ENCODE measurements at regions not wholly inside any gene's neighbourhood (a gene's known extent, or its start where the extent isn't known, plus 50 kb on each side); places are given as distances from the start of the nearest gene placed in this dataset.

GRCh38 chr3:31285833-31286486 is 246.8 kb upstream of the STT3B start:
- no peaks in the 10 kb centered on the region for H3K27me3 ChIP-seq (ENCODE audit: low read depth)
- H3K27ac ChIP-seq = no peak overlapping the region
- DNase-seq (no peak), ATAC-seq (no peak)
- intact Hi-C loops (cut with DNase I) = no loop called here
- TF ChIP-seq, protein P1, sequence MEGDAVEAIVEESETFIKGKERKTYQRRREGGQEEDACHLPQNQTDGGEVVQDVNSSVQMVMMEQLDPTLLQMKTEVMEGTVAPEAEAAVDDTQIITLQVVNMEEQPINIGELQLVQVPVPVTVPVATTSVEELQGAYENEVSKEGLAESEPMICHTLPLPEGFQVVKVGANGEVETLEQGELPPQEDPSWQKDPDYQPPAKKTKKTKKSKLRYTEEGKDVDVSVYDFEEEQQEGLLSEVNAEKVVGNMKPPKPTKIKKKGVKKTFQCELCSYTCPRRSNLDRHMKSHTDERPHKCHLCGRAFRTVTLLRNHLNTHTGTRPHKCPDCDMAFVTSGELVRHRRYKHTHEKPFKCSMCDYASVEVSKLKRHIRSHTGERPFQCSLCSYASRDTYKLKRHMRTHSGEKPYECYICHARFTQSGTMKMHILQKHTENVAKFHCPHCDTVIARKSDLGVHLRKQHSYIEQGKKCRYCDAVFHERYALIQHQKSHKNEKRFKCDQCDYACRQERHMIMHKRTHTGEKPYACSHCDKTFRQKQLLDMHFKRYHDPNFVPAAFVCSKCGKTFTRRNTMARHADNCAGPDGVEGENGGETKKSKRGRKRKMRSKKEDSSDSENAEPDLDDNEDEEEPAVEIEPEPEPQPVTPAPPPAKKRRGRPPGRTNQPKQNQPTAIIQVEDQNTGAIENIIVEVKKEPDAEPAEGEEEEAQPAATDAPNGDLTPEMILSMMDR (IDR thresholded peaks at IDR 0.05) = no peak
- no peak overlapping the region for H3K4me3 ChIP-seq
- peaks cover 18% of the 10 kb centered on the region for H3K4me1 ChIP-seq
- no peaks in the 10 kb centered on the region for H3K9me3 ChIP-seq
- H3K36me3 ChIP-seq = no peaks in the 10 kb centered on the region

GRCh38 chr3:31288224-31288623 is 244.5 kb upstream of the STT3B start:
- TF ChIP-seq, protein P1 (IDR thresholded peaks at IDR 0.05) = no peak
- intact Hi-C loops (cut with DNase I) = no loop called here
- Histone ChIP-seq H3K36me3 (no peaks in the 10 kb centered on the region), H3K9me3 (no peaks in the 10 kb centered on the region), H3K4me3 (no peak overlapping the region), H3K27me3 (ENCODE audit: low read depth) (no peaks in the 10 kb centered on the region), H3K4me1 (peaks cover 18% of the 10 kb centered on the region), H3K27ac (no peak overlapping the region)
- DNase-seq (no peak), ATAC-seq (no peak)

DNA sequence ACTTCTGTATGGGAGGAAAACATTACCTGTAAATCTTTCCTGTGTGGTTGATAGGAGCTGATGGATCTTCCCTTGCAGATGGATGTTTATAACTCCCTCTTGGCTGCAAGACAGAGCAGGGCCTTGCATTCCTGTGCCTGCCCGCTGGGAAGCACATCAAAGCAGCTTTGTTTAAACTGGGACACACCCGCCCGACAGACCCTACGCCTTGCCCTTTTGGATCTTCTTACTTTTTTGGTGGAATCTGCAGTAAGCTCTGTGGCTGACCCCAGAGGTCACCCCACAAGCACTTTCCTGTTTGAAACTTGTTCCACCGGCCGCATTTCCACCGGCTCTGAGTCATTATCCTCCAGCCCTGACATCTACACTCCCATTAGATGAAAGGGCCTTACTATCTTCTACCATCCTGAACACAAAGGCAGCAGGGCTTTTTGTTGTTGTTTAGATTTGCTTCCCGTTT is 244.1 kb upstream of the STT3B start:
- no peaks in the 10 kb centered on the region for H3K9me3 ChIP-seq
- DNase-seq (no peak), ATAC-seq (peak; percentile 34 to 43)
- no peak overlapping the region for H3K4me3 ChIP-seq
- no peaks in the 10 kb centered on the region for H3K27me3 ChIP-seq (ENCODE audit: low read depth)
- intact Hi-C loops (cut with DNase I) = no loop called here
- no peaks in the 10 kb centered on the region for H3K36me3 ChIP-seq
- no peak overlapping the region for H3K27ac ChIP-seq
- peaks cover 18% of the 10 kb centered on the region for H3K4me1 ChIP-seq
- TF ChIP-seq, protein P1 (IDR thresholded peaks at IDR 0.05) = no peak

GRCh38 chr3:31289584-31289983 is 243.1 kb upstream of the STT3B start:
- intact Hi-C loops (cut with DNase I) = no loop called here
- no peaks in the 10 kb centered on the region for H3K27me3 ChIP-seq (ENCODE audit: low read depth)
- no peaks in the 10 kb centered on the region for H3K36me3 ChIP-seq
- H3K9me3 ChIP-seq = no peaks in the 10 kb centered on the region
- no peak overlapping the region for H3K27ac ChIP-seq
- DNase-seq (no peak), ATAC-seq (no peak)
- H3K4me3 ChIP-seq = no peak overlapping the region
- H3K4me1 ChIP-seq = peaks cover 18% of the 10 kb centered on the region
- TF ChIP-seq, protein P1 (IDR thresholded peaks at IDR 0.05) = no peak

- Histone ChIP-seq H3K4me1 (peaks cover 18% of the 10 kb centered on the region), H3K27me3 (ENCODE audit: low read depth) (no peaks in the 10 kb centered on the region), H3K36me3 (no peaks in the 10 kb centered on the region), H3K27ac (no peak overlapping the region), H3K4me3 (no peak overlapping the region), H3K9me3 (no peaks in the 10 kb centered on the region)
- intact Hi-C loops (cut with DNase I) = no loop called here
- TF ChIP-seq, protein P1 (IDR thresholded peaks at IDR 0.05) = no peak
- no peak for ATAC-seq
- no peak for DNase-seq
Measured at GRCh38 chr3:31290046-31290445, 242.7 kb upstream of the STT3B start.
